Neuronal stem cell (in vitro differentiated cells): ENCODE measurements at regions not wholly inside any gene's neighbourhood (a gene's known extent, or its start where the extent isn't known, plus 50 kb on each side); places are given as distances from the start of the nearest gene placed in this dataset.

ENCODE experiments used
- DNase-seq: peaks from one replicate; pipeline ENCODE4 v3.0.0-alpha.2; 2013; ENCODE audit warnings: low spot score
- H2AFZ ChIP-seq: one replicate; pipeline ENCODE4 v1.6.1; 2013; ENCODE audit warnings: mild to moderate bottlenecking, low read length, inconsistent platforms
- H2AK5ac ChIP-seq: 2 replicates; pipeline ENCODE4 v1.6.1; 2013; ENCODE audit warnings: low read depth, mild to moderate bottlenecking, inconsistent platforms, low read length, moderate library complexity, mixed read lengths
- H2BK120ac ChIP-seq: 2 replicates; pipeline ENCODE4 v1.6.1; 2013; ENCODE audit warnings: low read depth, mild to moderate bottlenecking, inconsistent platforms, low read length, moderate library complexity, mixed read lengths
- H2BK12ac ChIP-seq: one replicate; pipeline ENCODE4 v1.6.1; 2013; ENCODE audit warnings: low read length, inconsistent platforms
- H2BK15ac ChIP-seq: 2 replicates; pipeline ENCODE4 v1.6.1; 2013; ENCODE audit warnings: mild to moderate bottlenecking, low read length, inconsistent platforms, mixed read lengths
- H2BK5ac ChIP-seq: one replicate; pipeline ENCODE4 v1.6.1; 2013; ENCODE audit warnings: inconsistent platforms, mild to moderate bottlenecking, low read length, moderate library complexity
- H3K14ac ChIP-seq: one replicate; pipeline ENCODE4 v1.6.1; 2013; ENCODE audit warnings: low read length, inconsistent platforms
- H3K18ac ChIP-seq: 2 replicates; pipeline ENCODE4 v1.6.1; 2013; ENCODE audit warnings: low read length, inconsistent platforms
- H3K23ac ChIP-seq: 2 replicates; pipeline ENCODE4 v1.6.1; 2013; ENCODE audit warnings: low read depth, mild to moderate bottlenecking, mixed read lengths, low read length, inconsistent platforms; ENCODE audit not compliant: poor library complexity
- H3K27ac ChIP-seq: replicated peaks from 3 replicates; pipeline ENCODE4 v1.5.1; 2013; ENCODE audit warnings: low read length, inconsistent platforms
- H3K27me3 ChIP-seq, 3 experiments: 2 replicates each; pipeline ENCODE4 v1.6.1; 2013; ENCODE audit warnings: low read length in 3 of 3, mild to moderate bottlenecking in 2 of 3, inconsistent platforms in 1 of 3, low read depth in 1 of 3, mixed read lengths in 1 of 3, moderate library complexity in 1 of 3; ENCODE audit not compliant: control insufficient read depth in 3 of 3, insufficient read depth in 3 of 3
- H3K36me3 ChIP-seq, 2 donors: replicated peaks in 1 of 2; 2 replicates each; pipeline ENCODE4 v1.6.1; 2013; ENCODE audit warnings: low read length in 2 of 2; ENCODE audit not compliant: control insufficient read depth in 2 of 2, insufficient read depth in 2 of 2
- H3K4ac ChIP-seq: 2 replicates; pipeline ENCODE4 v1.6.1; 2013; ENCODE audit warnings: inconsistent platforms, mild to moderate bottlenecking, low read length, moderate library complexity
- H3K4me1 ChIP-seq, 2 donors: 1 replicate in 1 of 2; 2 replicates in 1 of 2; pipeline ENCODE4 v1.6.1; 2013; ENCODE audit warnings: low read length in 2 of 2, low read depth in 1 of 2; ENCODE audit not compliant: control insufficient read depth in 2 of 2, insufficient read depth in 1 of 2
- H3K4me2 ChIP-seq: one replicate; pipeline ENCODE4 v1.6.1; 2013; ENCODE audit warnings: mild to moderate bottlenecking, low read length, inconsistent platforms; ENCODE audit not compliant: insufficient read depth, poor library complexity, severe bottlenecking
- H3K4me3 ChIP-seq, 2 donors: 2 replicates each; pipeline ENCODE4 v1.5.1; 2013; ENCODE audit warnings: low read length in 2 of 2, mild to moderate bottlenecking in 2 of 2, inconsistent platforms in 1 of 2, moderate library complexity in 1 of 2
- H3K79me1 ChIP-seq: one replicate; pipeline ENCODE4 v1.6.1; 2013; ENCODE audit warnings: low read depth, mild to moderate bottlenecking, inconsistent platforms, low read length, moderate library complexity
- H3K9ac ChIP-seq: one replicate; pipeline ENCODE4 v1.6.1; 2013; ENCODE audit warnings: mild to moderate bottlenecking, low read depth, low read length, inconsistent platforms; ENCODE audit not compliant: poor library complexity
- H3K9me3 ChIP-seq, 2 donors: replicated peaks in 1 of 2; 2 replicates each; pipeline versions ENCODE3 to v1.6.1; 2013; ENCODE audit warnings: low read length in 2 of 2, mild to moderate bottlenecking in 2 of 2, inconsistent platforms in 1 of 2, low read depth in 1 of 2, mixed read lengths in 1 of 2, moderate library complexity in 1 of 2; ENCODE audit not compliant: control insufficient read depth in 2 of 2, insufficient read depth in 1 of 2
- H4K8ac ChIP-seq: one replicate; pipeline ENCODE4 v1.6.1; 2013; ENCODE audit warnings: low read depth, mild to moderate bottlenecking, inconsistent platforms, low read length, moderate library complexity
- H4K91ac ChIP-seq: one replicate; pipeline ENCODE4 v1.6.1; 2013; ENCODE audit warnings: low read length, low read depth, mild to moderate bottlenecking, inconsistent platforms; ENCODE audit not compliant: poor library complexity
- WGBS, 2 donors: extraction: QIAGEN DNeasy Blood & Tissue Kit; methylation state at CpG; one replicate each; pipeline ENCODE4 v1.1.7; 2013; ENCODE audit warnings: missing lambda C conversion rate in 2 of 2, mixed read lengths in 1 of 2; ENCODE audit not compliant: insufficient read length in 2 of 2, insufficient replicate concordance in 1 of 2; ENCODE audit errors: extremely low coverage in 2 of 2; 5-methylcytosine and 5-hydroxymethylcytosine counted together

DNA sequence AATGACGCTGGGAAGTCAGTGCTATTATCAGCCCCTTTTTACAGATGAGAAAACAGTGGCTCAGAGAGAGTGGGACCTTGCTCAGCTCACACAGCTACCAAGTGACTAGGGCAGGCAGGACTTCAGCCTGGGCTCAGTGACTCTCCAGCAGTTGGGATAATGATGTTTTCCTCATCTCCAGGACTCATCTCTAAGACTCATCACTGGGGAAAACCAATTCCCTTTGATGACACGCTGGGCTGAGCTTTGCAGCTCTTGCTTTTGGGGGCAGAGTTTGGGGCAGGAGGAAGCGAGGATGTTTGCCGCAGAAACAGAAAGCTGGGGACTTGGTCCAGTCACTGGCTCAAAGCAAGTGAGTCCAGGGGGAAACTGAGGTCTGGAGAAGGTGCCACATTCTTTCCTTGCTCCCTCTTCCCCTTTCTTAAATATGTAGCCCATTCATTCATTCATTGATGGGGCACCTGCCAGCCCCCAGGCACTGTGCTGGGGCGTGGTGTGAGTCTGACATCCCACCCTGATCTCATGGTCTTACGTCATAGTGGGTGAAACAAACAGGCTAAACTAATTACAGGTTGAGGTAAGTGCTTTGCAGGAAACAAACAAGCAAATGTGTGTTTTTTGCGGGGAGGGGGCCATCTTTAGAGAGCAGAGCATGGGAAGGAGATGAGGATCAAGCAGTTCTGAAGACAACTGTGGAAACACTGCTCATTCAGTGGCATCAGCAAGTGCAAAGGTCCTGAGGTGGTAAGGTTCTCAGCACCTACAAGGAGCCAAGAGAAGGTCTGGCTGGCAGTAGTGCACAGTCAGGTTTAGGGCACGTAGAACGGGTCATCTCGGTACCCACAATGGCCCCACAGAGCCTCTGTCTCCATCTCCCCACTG lies 74.4 kb upstream of the PMEPA1 start:
- H2BK15ac ChIP-seq: no peak overlapping the region
- H3K4ac ChIP-seq: no peak overlapping the region
- H2BK120ac ChIP-seq: no peak overlapping the region
- H3K4me1 ChIP-seq: no peaks in the 10 kb centered on the region
- no peak overlapping the region for H2AK5ac ChIP-seq
- H2BK12ac ChIP-seq: no peak overlapping the region
- H2BK5ac ChIP-seq: no peak overlapping the region
- H3K4me2 ChIP-seq: no peak overlapping the region
- H3K79me1 ChIP-seq: no peaks in the 10 kb centered on the region
- no peak overlapping the region for H3K27ac ChIP-seq
- H3K14ac ChIP-seq: no peak overlapping the region
- H3K9ac ChIP-seq: no peak overlapping the region
- no peak overlapping the region for H4K91ac ChIP-seq
- no peaks in the 10 kb centered on the region for H3K36me3 ChIP-seq
- no peaks in the 10 kb centered on the region for H3K27me3 ChIP-seq
- DNase-seq: no peak
- no CpG with 5 or more reads among the region's 10 CpGs for WGBS, 2 donors
- no peak overlapping the region for H3K4me3 ChIP-seq
- no peak overlapping the region for H4K8ac ChIP-seq
- no peak overlapping the region for H2AFZ ChIP-seq
- H3K9me3 ChIP-seq: no peaks in the 10 kb centered on the region
- H3K18ac ChIP-seq: peak overlapping the region; percentile 32
- H3K23ac ChIP-seq: no peak overlapping the region

DNA sequence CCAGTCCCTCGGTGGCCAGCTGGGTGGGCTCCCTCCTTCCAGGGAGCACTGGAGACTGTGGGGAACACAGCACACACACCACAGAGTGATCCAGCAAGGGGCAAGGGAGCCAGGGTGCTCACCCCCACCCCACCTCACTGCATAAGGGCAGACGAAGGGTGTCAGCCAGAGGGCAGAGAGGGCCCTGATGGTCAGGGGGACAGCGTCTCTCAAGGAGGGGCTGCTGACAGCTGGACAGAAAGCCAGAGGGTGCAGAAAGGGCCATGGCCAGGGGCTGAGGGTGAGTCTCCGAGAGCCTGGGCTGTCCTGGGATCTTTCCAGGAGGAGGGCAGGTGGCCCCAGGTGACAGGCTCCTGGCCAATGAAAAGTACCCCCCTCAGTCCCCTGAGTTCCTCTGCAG lies 73.4 kb upstream of the PMEPA1 start:
- Histone ChIP-seq H3K18ac (no peak overlapping the region), H3K27ac (no peak overlapping the region), H2BK15ac (peak overlapping the region; percentile 42), H3K27me3 (no peaks in the 10 kb centered on the region), H3K14ac (peak overlapping the region; percentile 32), H3K79me1 (no peaks in the 10 kb centered on the region), H3K23ac (peak overlapping the region; percentile 30), H3K4me2 (no peak overlapping the region), H2BK120ac (no peak overlapping the region), H3K4ac (no peak overlapping the region), H3K9me3 (no peaks in the 10 kb centered on the region), H2BK5ac (no peak overlapping the region), H2AK5ac (peak overlapping the region; percentile 65), H3K36me3 (no peaks in the 10 kb centered on the region), H3K4me1 (no peaks in the 10 kb centered on the region), H3K9ac (peak overlapping the region; percentile 44), H3K4me3 (no peak overlapping the region), H4K8ac (no peak overlapping the region), H4K91ac (no peak overlapping the region), H2AFZ (no peak overlapping the region), H2BK12ac (no peak overlapping the region)
- DNase-seq: no peak
- no CpG with 5 or more reads among the region's 4 CpGs for WGBS, 2 donors

DNA sequence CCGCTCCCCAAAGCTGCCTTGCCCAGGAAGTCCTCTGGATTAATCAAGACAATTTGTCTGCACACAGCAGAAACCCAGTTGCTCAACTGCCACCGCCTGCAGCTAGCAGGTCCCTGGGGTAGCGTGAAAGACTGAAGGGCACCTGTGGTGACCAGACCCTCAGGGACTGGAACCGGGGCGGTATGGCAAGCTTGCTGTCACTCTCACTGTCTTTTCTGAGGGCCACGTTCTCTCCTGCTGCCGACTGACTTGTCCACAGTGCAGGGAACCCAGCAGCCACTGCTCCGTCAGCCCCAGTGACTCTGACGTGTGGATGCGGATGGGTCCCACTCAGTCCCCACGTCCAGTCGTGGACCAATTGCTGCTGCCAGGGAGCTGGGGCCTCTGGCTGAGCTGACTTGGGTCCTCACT lies 72.8 kb upstream of the PMEPA1 start:
- WGBS, 2 donors: no CpG with 5 or more reads among the region's 12 CpGs
- peak overlapping the region; percentile 44 for H3K18ac ChIP-seq
- H3K9ac ChIP-seq: peak overlapping the region; percentile 44
- no peak overlapping the region for H2BK5ac ChIP-seq
- no peak overlapping the region for H4K8ac ChIP-seq
- peak overlapping the region; percentile 61 for H3K14ac ChIP-seq
- H3K27me3 ChIP-seq: no peaks in the 10 kb centered on the region
- peak overlapping the region; percentile 30 for H3K23ac ChIP-seq
- H2AFZ ChIP-seq: no peak overlapping the region
- H3K27ac ChIP-seq: no peak overlapping the region
- H2BK120ac ChIP-seq: no peak overlapping the region
- peak overlapping the region; percentile 65 for H2AK5ac ChIP-seq
- no peaks in the 10 kb centered on the region for H3K36me3 ChIP-seq
- H3K4me1 ChIP-seq: no peaks in the 10 kb centered on the region
- no peak for DNase-seq
- H3K4me2 ChIP-seq: no peak overlapping the region
- no peak overlapping the region for H4K91ac ChIP-seq
- H3K4me3 ChIP-seq: no peak overlapping the region
- H2BK12ac ChIP-seq: no peak overlapping the region
- H3K4ac ChIP-seq: no peak overlapping the region
- no peaks in the 10 kb centered on the region for H3K9me3 ChIP-seq
- H3K79me1 ChIP-seq: no peaks in the 10 kb centered on the region
- peak overlapping the region; percentile 42 for H2BK15ac ChIP-seq

DNA sequence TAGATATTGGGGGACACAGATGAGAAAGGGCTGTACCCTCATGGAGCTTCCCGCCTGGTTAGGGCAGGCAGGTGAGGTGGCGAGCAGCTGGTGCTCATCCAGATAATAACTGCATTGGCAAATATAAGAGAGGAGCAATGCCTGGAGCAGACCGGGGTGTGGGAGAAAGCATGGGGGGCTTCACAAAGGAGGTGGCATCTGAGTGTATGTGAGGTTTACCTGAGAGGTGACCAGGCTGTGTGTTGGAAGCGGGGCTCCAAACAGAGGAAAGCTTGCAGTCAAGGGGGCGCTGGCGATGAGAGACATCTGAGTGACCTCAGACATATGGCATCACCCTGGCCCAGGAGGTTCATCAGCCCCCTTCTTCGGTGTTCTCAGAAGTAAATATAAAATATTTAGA lies 72.1 kb upstream of the PMEPA1 start:
- Histone ChIP-seq H3K27me3 (no peaks in the 10 kb centered on the region), H3K4me1 (no peaks in the 10 kb centered on the region), H3K36me3 (no peaks in the 10 kb centered on the region), H3K4ac (no peak overlapping the region), H3K9me3 (no peaks in the 10 kb centered on the region), H3K79me1 (no peaks in the 10 kb centered on the region), H2BK12ac (no peak overlapping the region), H2BK5ac (no peak overlapping the region), H3K18ac (no peak overlapping the region), H3K14ac (no peak overlapping the region), H3K23ac (no peak overlapping the region), H3K4me3 (no peak overlapping the region), H2AFZ (no peak overlapping the region), H2AK5ac (no peak overlapping the region), H4K91ac (no peak overlapping the region), H2BK15ac (no peak overlapping the region), H3K4me2 (no peak overlapping the region), H3K27ac (no peak overlapping the region), H3K9ac (no peak overlapping the region), H4K8ac (no peak overlapping the region), H2BK120ac (no peak overlapping the region)
- DNase-seq: no peak
- no CpG with 5 or more reads among the region's 7 CpGs for WGBS, 2 donors
